BJ (cell line): ENCODE measurements at regions not wholly inside any gene's neighbourhood (a gene's known extent, or its start where the extent isn't known, plus 50 kb on each side); places are given as distances from the start of the nearest gene placed in this dataset.
"Not testable (repeated sequence)": the region's sequence is repeated elsewhere in the genome, so short reads cannot be mapped to it uniquely, and the experiment has no call there.

ENCODE experiments used
- CTCF ChIA-PET: fragments of 350-600 bp; formaldehyde crosslinking; extraction: SDS; loops from one replicate; lab custom pipeline; 2021; ENCODE audit warnings: antibody characterized with exemption, inconsistent platforms; lab: Yijun Ruan, JAX
- POLR2A ChIA-PET: fragments of 300-600 bp; sonication (Branson Sonifier 250); formaldehyde crosslinking; extraction: SDS; loops from one replicate; lab custom pipeline; 2021; ENCODE audit warnings: antibody characterized with exemption; lab: Charles Lee
- DNase-seq: peaks from one replicate; pipeline ENCODE4 v3.0.0-alpha.2; 2011; ENCODE audit warnings: low read depth
- H3K27me3 ChIP-seq: 2 replicates; pipeline ENCODE4 v1.6.0; 2011; ENCODE audit warnings: low read length; ENCODE audit not compliant: control insufficient read depth, insufficient read depth
- H3K36me3 ChIP-seq: 2 replicates; pipeline ENCODE4 v1.5.1; 2011; ENCODE audit warnings: low read length; ENCODE audit not compliant: control insufficient read depth, insufficient read depth
- H3K4me3 ChIP-seq: 2 replicates; pipeline ENCODE4 v1.5.1; 2011; ENCODE audit warnings: low read depth, mild to moderate bottlenecking, control low read depth, low read length
- TF ChIP-seq, protein P1 (sequence below): IDR thresholded peaks from 2 replicates; pipeline ENCODE4 v1.5.1; 2011; ENCODE audit warnings: low read depth, mild to moderate bottlenecking, control low read depth, inconsistent platforms, low read length, moderate library complexity; ENCODE audit not compliant: insufficient read depth

DNA sequence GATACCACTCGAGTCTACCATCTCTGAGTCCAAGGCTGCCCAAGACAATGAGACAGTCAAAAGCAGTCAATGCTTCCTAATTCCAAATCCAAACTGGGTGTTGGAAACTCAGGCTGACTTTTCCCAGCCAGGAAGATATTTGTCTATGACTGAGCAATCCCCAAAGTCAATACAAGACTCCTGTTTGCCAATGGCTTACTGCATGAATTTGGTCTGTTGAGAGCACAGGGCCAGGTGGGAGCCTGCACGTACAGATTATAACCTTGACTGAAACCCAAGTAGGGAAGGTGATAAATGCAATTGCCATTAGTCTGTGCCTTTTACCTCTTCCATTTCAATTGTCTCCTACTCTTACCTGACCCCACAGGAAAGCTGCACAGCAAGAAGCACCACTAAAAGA is 72.6 kb upstream of the PPARGC1A start:
- H3K4me3 ChIP-seq: no peak overlapping the region
- H3K27me3 ChIP-seq: peaks cover 3% of the 10 kb centered on the region; the same call in 1 of the 2 replicates
- H3K36me3 ChIP-seq: no peaks in the 10 kb centered on the region
- POLR2A ChIA-PET: no interaction called here
- TF ChIP-seq, protein P1, sequence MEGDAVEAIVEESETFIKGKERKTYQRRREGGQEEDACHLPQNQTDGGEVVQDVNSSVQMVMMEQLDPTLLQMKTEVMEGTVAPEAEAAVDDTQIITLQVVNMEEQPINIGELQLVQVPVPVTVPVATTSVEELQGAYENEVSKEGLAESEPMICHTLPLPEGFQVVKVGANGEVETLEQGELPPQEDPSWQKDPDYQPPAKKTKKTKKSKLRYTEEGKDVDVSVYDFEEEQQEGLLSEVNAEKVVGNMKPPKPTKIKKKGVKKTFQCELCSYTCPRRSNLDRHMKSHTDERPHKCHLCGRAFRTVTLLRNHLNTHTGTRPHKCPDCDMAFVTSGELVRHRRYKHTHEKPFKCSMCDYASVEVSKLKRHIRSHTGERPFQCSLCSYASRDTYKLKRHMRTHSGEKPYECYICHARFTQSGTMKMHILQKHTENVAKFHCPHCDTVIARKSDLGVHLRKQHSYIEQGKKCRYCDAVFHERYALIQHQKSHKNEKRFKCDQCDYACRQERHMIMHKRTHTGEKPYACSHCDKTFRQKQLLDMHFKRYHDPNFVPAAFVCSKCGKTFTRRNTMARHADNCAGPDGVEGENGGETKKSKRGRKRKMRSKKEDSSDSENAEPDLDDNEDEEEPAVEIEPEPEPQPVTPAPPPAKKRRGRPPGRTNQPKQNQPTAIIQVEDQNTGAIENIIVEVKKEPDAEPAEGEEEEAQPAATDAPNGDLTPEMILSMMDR: no peak
- DNase-seq: no peak
- CTCF ChIA-PET: no interaction called here

DNA sequence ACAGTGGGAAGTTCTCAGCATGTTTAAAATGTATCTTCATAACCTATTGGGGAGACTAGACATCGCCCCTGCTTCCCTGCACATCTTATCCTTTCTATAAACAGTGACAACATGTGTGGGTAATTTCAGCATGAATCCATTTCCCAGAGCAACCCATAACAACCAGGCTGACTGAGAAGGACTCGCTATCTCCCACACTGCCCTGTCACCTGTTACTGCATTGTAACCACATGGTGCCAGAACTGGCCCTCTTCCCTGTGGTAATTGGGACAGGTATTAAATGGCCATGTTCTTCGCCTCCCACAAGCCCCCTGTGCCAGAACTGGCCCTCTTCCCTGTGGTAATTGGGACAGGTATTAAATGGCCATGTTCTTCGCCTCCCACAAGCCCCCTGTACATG is 71.5 kb upstream of the PPARGC1A start:
- H3K27me3 ChIP-seq, DNase-seq, POLR2A ChIA-PET, H3K4me3 ChIP-seq, H3K36me3 ChIP-seq: not testable (repeated sequence)
- CTCF ChIA-PET: interaction anchor here (1.2 kb wide), 1 partner anchor 17 kb away, joined by 4 read pairs; no protein-coding TSS in a partner anchor

DNA sequence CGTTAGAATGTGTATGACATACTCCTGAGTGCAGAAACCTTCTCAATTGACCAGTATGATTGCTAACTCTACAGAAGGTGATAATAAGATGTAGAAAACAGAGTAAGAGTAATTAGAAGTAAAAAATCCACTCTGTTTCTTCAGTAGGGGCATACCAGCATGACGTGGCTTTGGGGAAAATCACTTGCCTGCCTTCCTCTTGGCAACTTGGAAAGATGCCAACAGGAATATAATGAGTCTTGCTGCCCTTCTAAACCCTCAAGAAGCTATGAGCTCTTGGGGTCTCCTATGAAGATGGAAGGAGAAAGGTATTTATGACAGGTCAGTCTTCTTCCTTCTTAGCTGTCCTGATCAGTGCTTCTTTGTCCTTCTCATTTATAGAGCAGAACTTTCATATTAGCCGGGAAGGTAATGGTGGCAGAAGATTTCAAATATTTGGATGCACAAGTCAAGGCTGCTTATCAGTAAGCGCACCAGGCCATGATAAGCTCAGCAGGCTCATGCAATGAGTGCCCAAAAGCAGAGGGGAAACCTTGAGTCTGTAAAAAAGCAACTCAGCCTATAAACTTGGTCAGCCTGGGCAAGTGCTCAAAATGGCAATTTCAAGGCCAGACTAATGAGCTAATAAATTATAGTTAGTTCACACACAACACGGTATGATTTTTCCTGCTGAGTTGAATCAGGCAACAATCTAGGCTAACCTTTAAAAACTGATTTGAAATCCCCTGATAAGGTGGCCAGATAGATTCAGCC is 69.7 kb upstream of the PPARGC1A start:
- ChIA-PET POLR2A (no interaction called here), CTCF (no interaction called here)
- TF ChIP-seq, protein P1: no peak
- no peaks in the 10 kb centered on the region for H3K36me3 ChIP-seq
- peaks cover 3% of the 10 kb centered on the region; the same call in 1 of the 2 replicates for H3K27me3 ChIP-seq
- no peak for DNase-seq
- H3K4me3 ChIP-seq: no peak overlapping the region

DNA sequence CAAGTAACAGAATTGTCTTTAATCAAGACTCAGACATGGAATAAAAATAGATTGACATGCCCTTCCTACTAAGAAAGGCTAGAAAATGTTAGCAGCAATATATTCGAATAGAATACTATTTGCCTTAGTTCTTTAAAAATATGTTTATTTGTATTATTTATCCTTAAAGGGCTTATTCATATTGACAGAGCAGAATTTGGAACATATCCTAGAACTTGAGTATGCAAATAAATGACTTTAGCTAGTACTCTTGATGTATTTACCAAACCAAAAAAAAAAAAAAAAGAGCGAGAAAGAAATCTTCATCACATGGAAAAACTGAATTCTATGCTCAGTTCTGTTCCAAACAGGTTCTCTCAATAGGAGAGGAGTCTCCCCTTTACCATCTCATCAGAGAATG is 68.9 kb upstream of the PPARGC1A start:
- ChIA-PET CTCF (no interaction called here), POLR2A (no interaction called here)
- no peak for DNase-seq
- peaks cover under 1% of the 10 kb centered on the region; the same call in 1 of the 2 replicates for H3K27me3 ChIP-seq
- TF ChIP-seq, protein P1: no peak
- H3K4me3 ChIP-seq: no peak overlapping the region
- no peaks in the 10 kb centered on the region for H3K36me3 ChIP-seq

DNA sequence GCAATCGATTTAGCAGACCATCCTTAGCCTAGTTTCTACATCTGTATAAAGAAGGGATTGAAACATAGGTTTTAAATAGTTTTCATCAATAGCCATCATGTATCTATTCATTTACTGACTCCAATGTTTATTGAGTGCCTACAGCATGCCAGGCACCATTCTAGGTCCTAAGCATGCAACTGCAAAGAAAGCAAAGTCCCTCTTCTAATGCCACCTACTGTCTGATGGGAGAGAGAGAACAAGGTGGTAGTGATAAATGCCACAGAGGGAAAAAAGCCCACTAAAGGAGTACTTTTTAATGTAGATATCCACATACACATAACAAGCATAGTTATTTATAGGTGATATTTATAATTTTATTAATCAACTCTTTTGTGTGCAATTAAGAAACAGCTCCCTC is 67.6 kb upstream of the PPARGC1A start:
- H3K4me3 ChIP-seq: no peak overlapping the region
- DNase-seq: no peak
- H3K36me3 ChIP-seq: no peaks in the 10 kb centered on the region
- POLR2A ChIA-PET: no interaction called here
- no peaks in the 10 kb centered on the region for H3K27me3 ChIP-seq
- TF ChIP-seq, protein P1: no peak
- CTCF ChIA-PET: interaction anchor here (0.7 to 1.3 kb wide), 2 partner anchors 16 to 23 kb away, joined by 3 read pairs; no protein-coding TSS in a partner anchor
